Middle frontal gyrus (tissue), 1 donor: ENCODE measurements at regions not wholly inside any gene's neighbourhood (a gene's known extent, or its start where the extent isn't known, plus 50 kb on each side); places are given as distances from the start of the nearest gene placed in this dataset.

Source experiments
- DNase-seq: peaks from one replicate; pipeline ENCODE4 v3.0.0-alpha.2; 2015; ENCODE audit warnings: low spot score; ENCODE audit errors: extremely low spot score

DNA sequence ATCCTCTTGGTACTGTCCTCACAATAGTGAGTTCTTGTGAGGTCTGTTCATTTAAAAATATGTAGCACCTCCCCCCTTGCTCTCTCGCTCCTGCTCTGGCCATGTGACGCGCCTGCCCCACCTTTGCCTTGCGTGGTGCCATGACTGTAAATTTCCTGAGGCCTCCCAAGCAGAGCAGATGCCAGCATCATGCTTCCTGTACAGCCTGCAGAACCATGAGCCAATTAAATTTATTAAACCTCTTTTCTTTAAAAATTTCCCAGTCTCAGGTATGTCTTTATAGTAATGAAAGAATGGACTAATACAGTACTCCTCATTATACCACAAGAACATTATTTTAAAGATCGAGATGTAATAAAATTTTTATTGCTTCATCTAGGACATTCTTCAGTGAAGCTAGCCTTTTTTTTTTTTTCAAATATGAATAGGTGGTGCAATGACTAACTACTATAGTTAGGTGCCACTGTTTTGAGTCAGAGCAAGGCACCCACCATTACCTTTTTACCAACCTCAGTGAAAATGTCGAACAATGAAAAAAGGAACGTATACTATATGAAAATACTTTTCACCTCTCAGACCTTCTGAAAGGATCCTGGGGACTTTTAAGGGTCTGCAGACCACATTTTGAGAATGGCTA lies 191.1 kb upstream of the SGK1 start:
- DNase-seq, result no peak

DNA sequence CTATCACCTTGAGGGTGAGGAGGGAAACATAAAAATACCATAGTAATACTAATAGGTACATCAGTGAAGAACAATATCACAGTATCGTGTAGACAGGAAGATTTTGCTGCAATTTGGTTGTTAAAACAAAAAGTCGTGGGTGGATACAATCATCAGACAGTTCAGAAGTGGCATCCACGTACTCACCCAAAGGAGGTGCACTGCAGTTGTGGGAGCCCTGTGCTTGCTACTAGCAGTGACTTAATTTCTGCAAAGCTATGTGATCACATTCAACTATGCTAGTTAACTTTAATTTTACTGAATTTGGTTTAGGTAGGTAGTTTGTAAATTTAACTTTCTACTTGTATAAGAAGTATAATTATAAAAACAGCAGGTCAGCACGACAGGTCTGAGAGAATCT lies 188.2 kb upstream of the SGK1 start:
- DNase-seq, result no peak

DNA sequence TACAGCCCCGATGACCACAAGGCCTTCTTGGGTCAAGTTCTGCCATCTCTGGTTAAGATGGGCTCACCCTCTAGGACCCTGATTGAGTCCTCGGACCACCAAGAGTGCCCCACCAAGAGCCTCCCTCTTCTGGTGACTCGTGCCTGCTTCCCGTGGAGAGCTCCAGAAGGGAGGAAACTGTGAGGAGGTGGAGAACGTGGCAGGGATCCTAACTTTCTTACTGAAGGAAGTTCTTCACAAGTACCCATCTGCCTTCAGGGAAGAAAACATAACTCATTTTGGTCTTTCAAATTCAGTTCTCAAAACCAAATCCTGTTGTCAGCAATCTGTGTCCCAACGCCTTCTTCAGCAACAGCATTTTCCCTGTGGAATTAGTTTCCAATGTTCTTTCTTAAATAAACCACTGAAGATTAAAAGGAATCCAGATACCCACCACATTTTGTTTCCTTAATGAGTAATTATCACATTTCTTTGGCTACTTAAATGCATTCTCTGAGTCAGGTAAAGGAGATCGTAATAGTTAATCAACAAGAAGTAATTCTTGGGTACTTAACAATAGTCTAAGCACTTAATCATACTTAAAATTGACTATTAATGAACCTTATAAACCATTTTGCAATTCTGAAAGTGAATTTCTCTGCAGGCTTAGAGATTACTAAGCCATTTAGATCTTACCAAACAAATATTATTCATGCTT lies 185.8 kb upstream of the SGK1 start:
- DNase-seq, result no peak

DNA sequence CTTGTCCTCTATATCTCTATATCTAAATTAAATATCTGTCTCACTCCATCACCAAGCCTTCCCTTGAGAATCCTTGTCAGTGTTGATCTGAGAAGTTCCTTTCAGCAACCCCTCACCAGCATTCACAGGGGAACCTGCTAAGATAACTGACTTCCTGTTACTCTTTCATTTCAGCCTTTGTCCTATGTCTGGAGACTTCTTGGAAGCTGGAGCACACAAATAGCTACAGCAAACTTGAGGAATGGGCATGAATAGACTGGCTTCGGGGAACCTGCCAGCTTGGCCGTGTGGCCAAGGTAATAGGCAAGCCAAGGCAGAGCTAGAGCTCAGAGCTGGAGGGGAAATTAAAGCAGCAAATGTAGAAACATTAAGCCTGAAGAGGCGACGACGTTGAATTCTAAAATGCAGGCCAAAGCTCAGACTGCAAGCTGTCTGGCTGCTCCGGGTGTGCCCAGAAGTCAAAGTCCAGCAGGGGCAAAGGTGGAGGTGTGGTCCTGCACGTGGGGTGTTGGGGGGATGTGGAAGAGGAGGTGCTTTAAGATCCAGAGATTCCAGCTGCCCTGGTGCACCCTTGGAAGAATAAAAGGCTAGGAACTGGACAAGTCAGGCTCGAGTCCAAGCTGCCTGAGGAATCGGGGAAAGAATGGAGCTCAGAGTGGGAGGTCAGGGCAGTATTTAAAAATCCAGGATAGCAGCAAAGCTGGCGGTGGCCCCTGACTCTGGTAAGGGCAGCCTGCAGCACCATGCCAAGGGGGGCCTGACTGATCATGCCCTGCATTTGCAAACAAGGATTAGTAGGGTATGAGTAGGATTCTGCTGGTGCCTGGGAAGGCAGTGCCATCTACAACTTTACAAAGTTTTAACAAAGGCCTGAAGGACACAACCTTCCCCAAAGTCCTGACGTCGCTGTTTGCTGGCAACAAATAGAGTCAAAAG lies 185.0 kb upstream of the SGK1 start:
- no peak for DNase-seq

DNA sequence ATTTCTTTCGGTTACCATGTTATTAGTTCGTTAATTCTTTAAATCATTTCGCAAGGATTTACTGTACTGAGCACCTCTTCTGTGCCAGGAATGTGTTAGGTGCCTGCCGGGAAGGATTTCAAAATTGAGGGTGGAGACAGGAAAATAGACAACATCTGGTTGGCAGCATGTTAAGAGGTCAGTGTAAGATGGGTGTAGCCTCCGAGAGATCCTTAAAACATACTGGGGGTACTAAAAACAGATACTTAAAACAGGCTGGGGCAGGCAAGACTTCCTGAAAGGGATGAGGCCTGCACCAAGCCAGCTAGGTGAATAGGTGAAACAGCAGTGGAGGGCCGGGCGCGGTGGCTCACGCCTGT lies 178.0 kb upstream of the SGK1 start:
- DNase-seq, result no peak

DNA sequence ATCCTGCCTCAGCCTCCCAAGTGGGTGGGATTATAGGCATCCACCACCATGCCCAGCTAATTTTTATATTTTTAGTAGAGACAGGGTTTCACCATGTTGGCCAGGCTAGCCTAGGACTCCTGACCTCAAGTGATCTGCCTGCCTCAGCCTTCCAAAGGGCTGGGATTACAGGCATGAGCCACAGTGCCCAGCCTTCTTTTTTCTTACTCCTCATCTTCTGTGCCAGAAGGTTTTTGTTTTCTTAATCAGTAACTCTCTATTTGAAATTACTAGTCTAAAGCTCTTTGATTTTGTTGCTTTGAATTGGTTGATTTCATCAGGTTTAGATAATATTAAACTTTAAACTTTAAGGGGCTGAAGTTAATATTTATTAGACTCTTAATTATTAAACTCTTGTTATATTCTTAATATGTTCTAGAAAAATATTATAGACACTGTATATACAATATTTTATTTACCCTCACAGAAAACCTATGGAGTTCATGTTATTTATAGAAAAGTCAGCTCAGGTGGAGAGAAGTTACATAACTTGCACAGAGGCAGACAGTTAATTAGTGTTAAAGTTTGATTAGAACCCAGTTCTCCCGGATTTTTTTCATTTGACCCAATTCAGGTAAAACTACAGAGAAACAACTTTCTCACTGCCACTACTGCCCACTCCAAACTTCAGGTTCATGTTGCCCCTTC lies 177.4 kb upstream of the SGK1 start:
- DNase-seq, result no peak

DNA sequence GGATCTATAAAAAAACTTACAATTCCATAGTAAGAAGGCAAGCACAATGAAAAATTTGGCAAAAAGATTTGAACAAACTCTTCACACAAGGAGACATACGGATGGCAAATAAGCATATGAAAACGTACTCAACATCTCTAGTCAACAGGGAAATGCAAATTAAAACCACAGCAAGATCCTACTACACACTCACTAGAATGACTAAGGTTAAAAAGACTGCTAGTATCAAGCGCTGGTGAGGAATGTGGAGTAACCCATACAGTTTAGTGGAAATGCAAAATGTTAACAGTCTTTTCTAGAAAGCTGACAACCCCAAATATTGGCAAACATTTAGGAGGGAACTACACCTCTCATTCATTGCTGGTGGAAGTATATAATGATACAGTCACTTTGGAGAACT lies 175.9 kb upstream of the SGK1 start:
- DNase-seq, result no peak

DNA sequence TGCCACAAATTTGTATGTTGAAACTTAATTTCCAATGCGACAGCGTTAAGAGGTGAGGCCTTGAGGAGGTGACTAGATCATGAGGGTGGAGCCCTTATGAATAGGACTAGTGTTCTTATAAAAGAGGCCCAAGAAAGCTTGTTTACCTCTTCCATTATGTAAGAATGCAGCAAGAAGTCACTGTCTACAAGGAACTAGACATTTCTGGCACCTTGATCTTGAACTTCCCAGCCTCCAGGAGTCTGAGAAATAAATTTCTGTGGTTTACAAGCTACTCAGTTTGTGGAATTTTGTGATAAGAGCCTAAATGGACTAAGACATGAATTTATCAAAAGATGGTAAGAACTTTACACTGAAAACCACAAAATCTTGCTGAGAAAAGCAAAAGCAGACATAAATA lies 173.6 kb upstream of the SGK1 start:
- no peak for DNase-seq

DNA sequence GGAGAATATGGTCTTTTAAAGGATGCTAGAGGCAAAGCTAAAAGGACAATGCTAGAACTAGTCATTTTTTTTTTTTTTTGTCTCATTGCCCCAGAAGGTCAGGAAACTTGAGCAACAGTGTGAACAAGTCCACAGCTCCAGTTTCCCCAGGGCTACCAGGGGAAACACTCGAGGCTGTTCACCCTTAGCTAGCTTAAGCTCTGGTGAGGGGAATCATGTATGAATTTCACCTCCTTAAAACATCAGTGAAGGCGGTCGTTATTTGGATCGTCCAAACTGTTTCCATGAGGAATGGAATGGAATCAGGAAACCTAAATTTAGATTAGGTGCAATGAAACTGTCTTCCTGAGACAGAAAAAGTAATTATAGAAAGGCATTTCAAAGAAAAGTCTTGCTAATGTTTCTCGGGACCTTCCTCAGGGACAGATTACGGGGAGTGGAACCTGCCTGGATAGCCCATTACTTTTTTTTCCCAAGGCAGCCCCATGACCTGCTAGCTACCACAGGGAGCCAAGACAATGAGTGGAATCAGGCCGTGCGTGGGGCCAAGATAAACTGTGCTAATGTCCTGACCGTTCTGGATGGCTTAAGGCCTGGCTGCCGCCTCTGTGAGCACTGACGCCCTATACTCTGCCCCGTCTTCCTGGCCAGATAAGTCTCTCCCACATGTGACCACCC lies 164.8 kb upstream of the SGK1 start:
- no peak for DNase-seq

DNA sequence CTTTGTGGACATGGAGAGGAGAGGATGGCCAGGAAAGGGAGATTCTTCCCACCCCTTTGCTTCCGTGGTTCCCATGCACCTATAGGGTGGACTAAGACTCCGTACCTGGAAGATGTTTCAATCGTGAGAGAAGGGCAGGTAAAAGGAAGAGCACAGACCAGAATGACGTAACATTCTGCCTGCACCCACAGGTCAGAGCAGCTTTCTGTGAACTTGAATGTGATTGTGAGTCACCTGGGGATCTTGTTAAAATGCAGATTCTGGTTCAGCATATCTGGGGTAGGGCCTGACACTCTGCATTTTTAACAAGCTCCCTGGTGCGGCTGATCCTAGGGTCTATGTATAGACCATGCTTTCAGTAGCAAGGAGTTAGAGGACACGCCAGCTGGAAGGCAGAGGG lies 164.1 kb upstream of the SGK1 start:
- no peak for DNase-seq

DNA sequence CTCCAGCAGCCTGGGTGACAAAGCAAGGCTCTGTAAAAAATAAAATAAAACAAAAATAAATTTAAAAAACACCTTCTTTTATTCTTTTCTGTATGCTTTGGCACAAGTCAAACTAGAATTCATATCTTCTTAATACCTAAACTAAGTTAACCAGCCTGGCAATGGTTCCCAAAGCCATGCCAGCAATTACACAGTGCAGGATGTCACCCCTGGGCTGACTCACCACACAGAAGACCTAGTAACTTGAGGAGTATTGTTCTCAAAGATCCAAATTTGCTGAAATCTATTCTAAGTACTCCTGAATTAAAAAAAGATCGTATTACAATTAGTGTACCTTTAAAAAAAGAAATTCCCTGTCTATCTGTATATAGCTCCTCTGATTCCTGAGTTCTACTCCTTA lies 162.7 kb upstream of the SGK1 start:
- no peak for DNase-seq

DNA sequence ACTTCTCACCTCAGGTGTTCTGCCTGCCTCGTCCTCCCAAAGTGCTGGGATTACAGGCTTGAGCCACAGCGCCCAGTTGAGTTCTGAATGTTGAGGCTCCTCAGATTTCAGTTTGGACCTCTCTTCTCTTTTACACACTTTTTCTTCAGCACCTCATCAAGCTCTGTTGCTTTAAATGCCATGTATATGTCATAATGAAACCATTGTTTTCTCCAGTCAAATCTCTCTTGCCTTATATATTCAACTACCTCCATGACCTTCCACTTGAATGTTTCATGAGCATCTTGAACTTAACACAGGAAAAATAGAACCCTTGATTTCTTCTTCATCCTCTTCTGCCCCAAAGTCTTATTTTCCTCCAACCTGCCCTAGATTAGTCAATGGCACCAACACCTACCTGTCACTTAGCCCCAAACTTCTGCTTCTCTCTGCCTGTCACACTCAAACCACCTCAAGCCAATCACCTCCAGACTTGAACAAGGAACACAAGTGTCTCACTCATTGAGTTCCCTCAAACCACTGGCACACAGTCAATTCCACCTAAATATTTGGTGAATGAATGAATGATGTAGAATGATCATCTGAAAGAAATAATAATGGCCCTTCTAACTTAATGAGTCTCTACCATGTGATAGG lies 161.0 kb upstream of the SGK1 start:
- no peak for DNase-seq

DNA sequence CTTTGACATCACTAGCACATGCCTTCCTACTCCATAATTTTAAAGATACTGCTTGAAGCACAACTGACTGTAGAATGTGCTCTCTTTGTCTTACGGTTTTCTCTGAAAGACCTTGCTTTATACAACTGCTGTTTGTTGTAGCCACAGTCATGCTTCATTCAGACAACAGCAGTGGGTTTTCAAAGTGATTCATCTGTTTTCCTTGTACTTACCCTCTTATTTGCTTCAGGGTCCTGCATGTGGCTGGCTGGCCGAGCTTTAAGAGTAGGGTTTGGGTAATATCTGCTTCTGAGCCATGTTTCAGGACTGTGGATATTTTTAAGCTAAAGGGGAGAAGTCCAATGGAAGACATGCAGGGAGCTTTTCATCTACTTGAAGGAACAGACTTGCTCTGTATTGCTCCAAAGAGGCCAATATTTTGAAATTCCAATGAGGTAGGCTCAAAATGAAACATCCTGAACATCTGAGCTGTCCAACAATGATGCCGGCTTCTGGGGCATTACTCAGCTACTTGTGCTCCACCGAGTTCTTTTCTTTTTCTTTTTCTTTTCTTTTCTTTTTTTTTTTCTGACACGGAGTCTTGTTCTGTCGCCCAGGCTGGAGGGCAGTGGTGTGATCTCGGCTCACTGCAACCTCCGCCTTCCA lies 160.2 kb upstream of the SGK1 start:
- DNase-seq, result no peak

DNA sequence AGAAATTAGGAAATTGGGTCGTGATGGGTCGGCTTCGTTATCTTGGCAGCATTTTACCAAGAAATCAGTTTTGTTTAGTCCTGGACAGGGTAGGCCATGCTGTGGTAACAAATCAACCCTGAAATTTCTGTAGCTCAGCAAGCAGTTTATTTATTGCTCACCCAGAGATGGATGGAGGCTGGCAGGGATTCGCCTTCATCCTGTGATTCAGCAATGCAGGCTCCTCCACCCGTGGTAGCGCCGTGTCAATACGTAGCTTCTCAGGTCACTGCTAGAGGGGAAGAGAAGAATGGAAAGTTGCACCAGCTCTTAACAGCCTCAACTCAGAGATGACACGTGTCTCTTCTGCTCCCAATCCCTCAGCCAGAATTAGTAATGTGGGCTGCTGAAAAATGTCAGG lies 157.0 kb upstream of the SGK1 start:
- no peak for DNase-seq

DNA sequence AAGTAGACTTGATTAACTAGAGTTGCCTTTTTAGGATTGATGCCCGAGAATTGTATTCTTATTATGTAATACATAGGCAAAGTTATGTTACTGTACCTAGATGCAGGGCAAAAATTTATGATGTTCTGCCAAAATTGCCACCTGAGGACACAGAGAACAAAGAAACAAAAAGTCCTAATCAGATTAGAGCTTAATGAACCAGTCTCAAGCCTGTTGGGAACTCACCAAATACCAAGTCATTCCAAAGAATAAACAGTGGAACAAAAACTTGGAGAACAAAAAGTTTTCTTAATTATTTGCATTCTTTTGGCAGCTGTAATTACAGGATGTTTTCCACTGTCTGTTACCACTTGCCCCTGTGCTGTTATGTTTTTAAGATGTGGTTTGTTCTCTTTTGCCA lies 154.7 kb upstream of the SGK1 start:
- no peak for DNase-seq

DNA sequence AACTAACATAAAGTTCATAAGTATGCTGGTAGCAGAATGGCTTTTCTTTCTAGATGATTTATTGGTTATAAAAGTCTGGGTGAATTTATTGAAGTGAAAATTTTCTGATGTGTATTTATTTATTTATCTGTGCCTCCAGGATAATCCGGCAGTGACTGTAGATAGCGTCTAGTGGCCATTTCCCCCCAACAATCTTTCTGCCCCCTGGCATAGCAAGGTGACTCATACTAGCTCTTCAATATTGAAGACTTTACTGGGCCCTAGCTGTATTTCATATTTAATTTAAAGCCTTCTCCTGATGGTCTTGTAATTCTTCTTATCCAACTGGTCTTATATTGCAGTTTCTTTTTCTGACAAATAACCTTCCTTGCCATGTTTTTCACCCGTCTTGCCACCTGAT lies 154.1 kb upstream of the SGK1 start:
- no peak for DNase-seq

DNA sequence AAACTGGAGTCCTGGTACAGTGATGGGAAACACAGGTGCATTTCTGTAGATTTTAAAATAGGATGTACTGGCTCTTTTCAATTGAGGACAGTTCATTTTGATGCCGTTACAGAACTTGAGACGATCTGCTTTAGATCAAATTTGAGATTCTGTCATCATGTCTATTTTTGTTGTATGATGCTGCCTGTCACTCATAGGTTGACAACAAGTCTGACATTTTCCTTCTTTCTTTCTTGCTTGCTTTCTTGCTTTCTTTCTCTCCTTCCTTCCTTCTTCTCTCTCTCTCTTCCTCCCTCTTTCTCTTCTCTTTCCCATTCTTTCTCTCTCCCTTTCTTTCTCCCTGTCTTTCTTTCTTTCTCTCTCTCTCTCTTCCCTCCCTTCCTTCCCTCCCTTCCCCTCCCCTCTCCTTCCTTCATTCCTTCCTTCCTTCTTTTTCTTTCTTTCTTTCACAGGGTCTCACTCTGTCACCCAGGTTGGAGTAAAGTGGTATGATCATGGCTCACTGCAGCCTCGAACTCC lies 152.6 kb upstream of the SGK1 start:
- DNase-seq, result no peak

DNA sequence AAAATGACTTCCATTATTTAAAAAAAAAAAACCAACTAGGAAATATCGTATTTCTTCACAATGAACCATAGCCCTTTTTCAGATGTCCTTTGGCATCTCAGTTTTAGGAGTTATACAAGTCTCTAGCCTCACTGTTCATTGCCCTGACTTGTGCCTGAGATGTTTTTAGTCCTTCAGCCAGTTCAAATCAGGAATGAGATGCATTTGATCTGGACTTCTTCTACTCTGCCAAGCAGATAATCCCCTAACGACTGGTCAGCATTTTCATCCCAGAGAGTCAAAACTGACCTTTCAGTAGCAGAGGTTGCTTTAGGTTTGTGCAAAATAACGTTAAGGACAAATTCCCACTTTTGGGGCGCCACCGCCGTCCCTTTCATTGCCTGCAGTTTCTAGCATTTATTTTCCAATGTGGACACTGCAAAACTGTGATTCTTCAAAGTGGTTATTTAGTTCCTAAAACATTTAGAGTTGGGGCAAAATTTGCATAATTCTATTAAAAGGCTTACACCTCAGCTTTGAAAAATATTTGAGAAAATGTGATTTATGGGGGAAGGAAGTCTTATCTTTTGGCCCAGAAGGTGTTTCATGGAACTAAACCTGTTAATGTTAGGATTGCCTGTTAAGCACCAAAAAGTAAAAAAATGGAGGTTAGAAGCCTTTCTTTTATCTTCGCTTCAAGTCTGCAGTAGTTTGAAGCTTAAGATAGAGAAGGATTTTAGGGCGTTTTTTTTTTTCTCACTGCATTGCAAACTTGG lies 152.0 kb upstream of the SGK1 start:
- DNase-seq, result no peak

DNA sequence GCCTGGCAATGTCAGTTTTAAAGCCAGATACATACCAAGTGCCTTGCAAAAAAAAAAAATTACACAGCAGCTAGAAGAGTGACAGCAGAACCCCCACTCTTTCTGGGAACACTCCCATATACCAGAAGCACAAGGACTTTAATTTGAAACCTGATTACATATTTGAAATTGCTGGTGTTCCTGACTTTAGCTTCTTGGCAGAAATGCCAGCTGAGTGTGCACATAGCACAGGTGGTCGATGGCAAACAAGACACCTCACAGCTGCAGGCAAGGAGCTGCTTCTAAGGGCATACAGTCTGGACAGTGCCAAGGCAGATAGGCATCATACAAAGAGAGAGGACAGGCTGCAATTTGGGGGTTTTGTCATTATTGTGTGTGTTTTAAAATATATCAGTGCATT lies 150.7 kb upstream of the SGK1 start:
- DNase-seq, result no peak
